Astrocyte (in vitro differentiated cells and primary cell): ENCODE measurements at regions not wholly inside any gene's neighbourhood (a gene's known extent, or its start where the extent isn't known, plus 50 kb on each side); places are given as distances from the start of the nearest gene placed in this dataset.
A peak's percentile ranks its signal among the peaks of the same experiment; 100 is the strongest.

Experiments
- DNase-seq: peaks from one replicate; pipeline ENCODE4 v3.0.0-alpha.2; 2010; ENCODE audit warnings: low read depth
- FAIRE-seq: peaks from 2 replicates; lab custom pipeline; 2011; peaks lifted over from hg19 to GRCh38; lab: Jason Lieb, UNC
- H2AFZ ChIP-seq: 2 replicates; pipeline ENCODE4 v1.6.0; 2012; ENCODE audit warnings: low read depth, low read length, inconsistent platforms
- H3K27ac ChIP-seq: 2 replicates; pipeline ENCODE4 v1.5.1; 2011; ENCODE audit warnings: low read depth, low read length, inconsistent platforms
- H3K27me3 ChIP-seq: 2 replicates; pipeline ENCODE4 v1.6.0; 2011; ENCODE audit warnings: low read length, inconsistent platforms; ENCODE audit not compliant: insufficient read depth
- H3K36me3 ChIP-seq: 2 replicates; pipeline ENCODE4 v1.5.1; 2011; ENCODE audit warnings: low read length, inconsistent platforms; ENCODE audit not compliant: insufficient read depth
- H3K4me1 ChIP-seq: 2 replicates; pipeline ENCODE4 v1.5.1; 2011; ENCODE audit warnings: low read length, inconsistent platforms; ENCODE audit not compliant: insufficient read depth
- H3K4me2 ChIP-seq: 2 replicates; pipeline ENCODE4 v1.6.0; 2012; ENCODE audit warnings: low read length, inconsistent platforms
- H3K4me3 ChIP-seq: 2 replicates; pipeline ENCODE4 v1.5.1; 2011; ENCODE audit warnings: low read depth, mild to moderate bottlenecking, low read length, inconsistent platforms; ENCODE audit not compliant: insufficient read depth
- H3K79me2 ChIP-seq: 2 replicates; pipeline ENCODE4 v1.6.0; 2012; ENCODE audit warnings: mild to moderate bottlenecking, low read length, inconsistent platforms; ENCODE audit not compliant: insufficient read depth
- H3K9ac ChIP-seq: 2 replicates; pipeline ENCODE4 v1.6.0; 2012; ENCODE audit warnings: mild to moderate bottlenecking, low read length, inconsistent platforms
- H3K9me3 ChIP-seq: 2 replicates; pipeline ENCODE4 v1.5.1; 2012; ENCODE audit warnings: low read depth, mild to moderate bottlenecking, low read length, inconsistent platforms; ENCODE audit not compliant: insufficient read depth
- H4K20me1 ChIP-seq: 2 replicates; pipeline ENCODE4 v1.6.0; 2012; ENCODE audit warnings: low read length, inconsistent platforms; ENCODE audit not compliant: insufficient read depth
- H3K27ac Mint-ChIP-seq: one replicate; pipeline ENCODE4 v1.8.0; 2021; ENCODE audit warnings: mild to moderate bottlenecking, mixed read lengths; ENCODE audit not compliant: unreplicated experiment
- H3K27me3 Mint-ChIP-seq: one replicate; pipeline ENCODE4 v1.8.0; 2021; ENCODE audit warnings: low read depth, mixed read lengths; ENCODE audit not compliant: unreplicated experiment
- H3K36me3 Mint-ChIP-seq: one replicate; pipeline ENCODE4 v1.8.0; 2021; ENCODE audit warnings: low read depth, mixed read lengths; ENCODE audit not compliant: unreplicated experiment
- H3K4me1 Mint-ChIP-seq: one replicate; pipeline ENCODE4 v1.8.0; 2021; ENCODE audit warnings: low read depth, mixed read lengths; ENCODE audit not compliant: unreplicated experiment
- H3K4me3 Mint-ChIP-seq: one replicate; pipeline ENCODE4 v1.8.0; 2021; ENCODE audit warnings: mild to moderate bottlenecking, moderate library complexity, mixed read lengths; ENCODE audit not compliant: unreplicated experiment
- H3K9me3 Mint-ChIP-seq: one replicate; pipeline ENCODE4 v1.8.0; 2021; ENCODE audit warnings: mild to moderate bottlenecking, mixed read lengths; ENCODE audit not compliant: unreplicated experiment
- CTCF ChIP-seq: IDR thresholded peaks from 2 replicates; pipeline ENCODE4 v1.5.1; 2011; ENCODE audit warnings: low read depth, mild to moderate bottlenecking, inconsistent platforms, low read length, moderate library complexity; ENCODE audit not compliant: insufficient read depth
- EZH2 ChIP-seq: IDR thresholded peaks from 2 replicates; pipeline ENCODE4 v1.6.1; 2012; ENCODE audit warnings: mild to moderate bottlenecking, low read length, inconsistent platforms; ENCODE audit not compliant: insufficient read depth

GRCh38 chr5:27482663-27483062 lies 444.3 kb upstream of the CDH9 start:
- DNase-seq: no peak
- Histone ChIP-seq H3K79me2 (no peaks in the 10 kb centered on the region), H3K9me3 (no peaks in the 10 kb centered on the region), H3K4me1 (no peaks in the 10 kb centered on the region), H3K27me3 (no peaks in the 10 kb centered on the region), H3K36me3 (no peaks in the 10 kb centered on the region), H3K4me2 (no peak overlapping the region), H2AFZ (no peak overlapping the region), H3K27ac (no peak overlapping the region), H3K4me3 (no peak overlapping the region), H3K9ac (no peak overlapping the region), H4K20me1 (no peaks in the 10 kb centered on the region)
- FAIRE-seq: no peak
- Mint-ChIP-seq H3K9me3 (no peaks in the 10 kb centered on the region), H3K36me3 (peaks cover 9% of the 10 kb centered on the region), H3K4me1 (peaks cover 7% of the 10 kb centered on the region), H3K27ac (no peak overlapping the region), H3K27me3 (no peaks in the 10 kb centered on the region), H3K4me3 (no peak overlapping the region)
- no peak for TF ChIP-seq EZH2
- TF ChIP-seq CTCF: no peak

DNA sequence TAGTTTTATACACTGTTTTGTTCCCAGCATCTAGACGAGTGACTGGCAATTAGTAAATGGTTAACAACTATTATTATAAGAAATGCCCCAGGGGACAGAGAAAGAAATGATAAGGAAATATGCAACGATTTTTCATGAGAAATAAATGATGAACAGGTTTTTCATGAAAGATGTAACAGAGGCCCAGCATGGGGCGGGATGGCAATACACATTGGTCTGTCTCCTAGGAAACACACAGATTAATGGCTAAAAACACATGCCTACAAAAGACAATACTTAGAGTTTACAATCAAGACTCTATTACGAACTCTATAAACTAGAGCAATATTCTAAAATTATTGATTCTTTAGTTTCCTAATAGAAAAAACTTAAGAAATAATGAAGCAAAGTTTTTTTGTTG lies 441.5 kb upstream of the CDH9 start:
- no peaks in the 10 kb centered on the region for H4K20me1 ChIP-seq
- H3K9ac ChIP-seq: no peak overlapping the region
- no peak for TF ChIP-seq EZH2
- no peak for TF ChIP-seq CTCF
- H2AFZ ChIP-seq: no peak overlapping the region
- H3K4me3 Mint-ChIP-seq: no peak overlapping the region
- peaks cover 8% of the 10 kb centered on the region for H3K9me3 ChIP-seq
- peaks cover 16% of the 10 kb centered on the region for H3K4me1 Mint-ChIP-seq
- H3K27ac ChIP-seq: no peak overlapping the region
- DNase-seq: no peak
- H3K36me3 ChIP-seq: no peaks in the 10 kb centered on the region
- no peak overlapping the region for H3K4me3 ChIP-seq
- H3K27me3 Mint-ChIP-seq: no peaks in the 10 kb centered on the region
- no peaks in the 10 kb centered on the region for H3K4me1 ChIP-seq
- no peak overlapping the region for H3K27ac Mint-ChIP-seq
- peaks cover 27% of the 10 kb centered on the region for H3K36me3 Mint-ChIP-seq
- H3K4me2 ChIP-seq: no peak overlapping the region
- H3K27me3 ChIP-seq: no peaks in the 10 kb centered on the region
- H3K79me2 ChIP-seq: no peaks in the 10 kb centered on the region
- no peaks in the 10 kb centered on the region for H3K9me3 Mint-ChIP-seq
- FAIRE-seq: no peak

- no peaks in the 10 kb centered on the region for H3K9me3 Mint-ChIP-seq
- H3K4me2 ChIP-seq: no peak overlapping the region
- H3K27ac ChIP-seq: no peak overlapping the region
- H3K9ac ChIP-seq: no peak overlapping the region
- H3K4me1 Mint-ChIP-seq: peaks cover 16% of the 10 kb centered on the region
- no peaks in the 10 kb centered on the region for H3K36me3 ChIP-seq
- no peak for TF ChIP-seq CTCF
- no peak for TF ChIP-seq EZH2
- H3K4me1 ChIP-seq: no peaks in the 10 kb centered on the region
- peaks cover 27% of the 10 kb centered on the region for H3K36me3 Mint-ChIP-seq
- no peak overlapping the region for H3K27ac Mint-ChIP-seq
- DNase-seq (no peak), FAIRE-seq (no peak)
- H2AFZ ChIP-seq: no peak overlapping the region
- no peaks in the 10 kb centered on the region for H3K27me3 Mint-ChIP-seq
- H3K4me3 Mint-ChIP-seq: peak overlapping the region; percentile 95
- H4K20me1 ChIP-seq: no peaks in the 10 kb centered on the region
- H3K4me3 ChIP-seq: no peak overlapping the region
- peaks cover 8% of the 10 kb centered on the region for H3K9me3 ChIP-seq
- no peaks in the 10 kb centered on the region for H3K27me3 ChIP-seq
- H3K79me2 ChIP-seq: no peaks in the 10 kb centered on the region
Measured at GRCh38 chr5:27477550-27477949, 439.2 kb upstream of the CDH9 start.
